GM19455 (cell line): ENCODE measurements at regions not wholly inside any gene's neighbourhood (a gene's known extent, or its start where the extent isn't known, plus 50 kb on each side); places are given as distances from the start of the nearest gene placed in this dataset.
"Not testable (repeated sequence)": the region's sequence is repeated elsewhere in the genome, so short reads cannot be mapped to it uniquely, and the experiment has no call there.

Source experiments
- ATAC-seq: cut with Tn5 transposase; IDR thresholded peaks from one replicate; pipeline ENCODE4 v1.9.1; 2021; ENCODE audit not compliant: unreplicated experiment

- ATAC-seq = no peak
Observed at GRCh38 chr6:15935661-15936060, 193.2 kb upstream of the MYLIP start.

GRCh38 chr6:15931697-15932096 lies 197.2 kb upstream of the MYLIP start:
- ATAC-seq = not testable (repeated sequence)

GRCh38 chr6:15930207-15930606 lies 198.7 kb upstream of the MYLIP start:
- no peak for ATAC-seq

GRCh38 chr6:15929685-15930084 lies 199.2 kb upstream of the MYLIP start:
- ATAC-seq = no peak

- ATAC-seq = no peak
Observed at GRCh38 chr6:15927531-15928225, 201.2 kb upstream of the MYLIP start.

- no peak for ATAC-seq
Observed at GRCh38 chr6:15926256-15926655, 202.6 kb upstream of the MYLIP start.

GRCh38 chr6:15924893-15925292 lies 204.0 kb upstream of the MYLIP start:
- no peak for ATAC-seq

- ATAC-seq = no peak
Observed at GRCh38 chr6:15922510-15923250, 206.2 kb upstream of the MYLIP start.

- no peak for ATAC-seq
Observed at GRCh38 chr6:15921243-15921642, 207.6 kb upstream of the MYLIP start.

- no peak for ATAC-seq
Observed at GRCh38 chr6:15916581-15916980, 212.3 kb upstream of the MYLIP start.

GRCh38 chr6:15915508-15916178 lies 213.2 kb upstream of the MYLIP start:
- ATAC-seq = no peak

GRCh38 chr6:15914553-15914952 lies 214.3 kb upstream of the MYLIP start:
- no peak for ATAC-seq

- ATAC-seq = no peak
Observed at GRCh38 chr6:15913573-15913972, 215.3 kb upstream of the MYLIP start.

- ATAC-seq = no peak
Observed at GRCh38 chr6:15912505-15913400, 216.1 kb upstream of the MYLIP start.

- ATAC-seq = no peak
Observed at GRCh38 chr6:15911753-15912504, 217.0 kb upstream of the MYLIP start.

GRCh38 chr6:15909290-15910070 lies 219.4 kb upstream of the MYLIP start:
- ATAC-seq = no peak

- no peak for ATAC-seq
Observed at GRCh38 chr6:15908871-15909270, 220.0 kb upstream of the MYLIP start.

- no peak for ATAC-seq
Observed at GRCh38 chr6:15907914-15908518, 220.9 kb upstream of the MYLIP start.
